Vagina (tissue), 2 donors: ENCODE measurements at regions not wholly inside any gene's neighbourhood (a gene's known extent, or its start where the extent isn't known, plus 50 kb on each side); places are given as distances from the start of the nearest gene placed in this dataset.

Source experiments
- DNase-seq, 2 donors: peaks; one replicate each; pipeline ENCODE4 v3.0.0-alpha.2; 2017; ENCODE audit errors: extremely low spot score in 2 of 2
- H3K27ac ChIP-seq: fragments of 200-600 bp; sonication (generic); one replicate; pipeline ENCODE4 v1.5.1; 2019
- H3K27me3 ChIP-seq: fragments of 200-600 bp; sonication (generic); one replicate; pipeline ENCODE4 v1.5.1; 2019
- H3K36me3 ChIP-seq, 2 donors: fragments of 200-600 bp; sonication (generic); one replicate each; pipeline ENCODE4 v1.5.1; 2017 to 2019
- H3K4me1 ChIP-seq: fragments of 200-600 bp; sonication (generic); one replicate; pipeline ENCODE4 v1.5.1; 2019
- H3K4me3 ChIP-seq, 2 donors: fragments of 200-600 bp; sonication (generic); 1 replicate in 1 of 2; 2 replicates in 1 of 2; pipeline ENCODE4 v1.5.1; 2016 to 2019
- H3K9me3 ChIP-seq: fragments of 200-600 bp; sonication (generic); one replicate; pipeline ENCODE4 v1.5.1; 2019
- POLR2A ChIP-seq, 2 donors: fragments of 450-650 bp; IDR thresholded peaks; one replicate each; pipeline ENCODE4 v1.6.1; 2017; ENCODE audit warnings: antibody characterized with exemption in 2 of 2, mild to moderate bottlenecking in 2 of 2, moderate library complexity in 2 of 2
- POLR2AphosphoS5 ChIP-seq, 2 donors: sonication (generic); formaldehyde crosslinking; IDR thresholded peaks; one replicate each; pipeline ENCODE4 v1.9.0; 2017; ENCODE audit warnings: antibody characterized with exemption in 2 of 2, mild to moderate bottlenecking in 2 of 2, low read depth in 1 of 2; ENCODE audit not compliant: insufficient read depth in 1 of 2
- intact Hi-C: fragments of 100-400 bp; cut with DNase I; formaldehyde crosslinking; loops from one replicate; pipeline ENCODE4 v1.15.1; 2023
- TF ChIP-seq, protein P1 (sequence below), 3 experiments: fragments of 450-650 bp in 2 of 3; fragments of 200-600 bp in 1 of 3; sonication (generic) in 1 of 3; IDR thresholded peaks; one replicate each; pipeline ENCODE4 v1.5.1; 2017 to 2019; ENCODE audit warnings: antibody characterized with exemption in 3 of 3, mild to moderate bottlenecking in 2 of 3, moderate library complexity in 2 of 3

GRCh38 chr20:62576815-62577489, 65.4 kb upstream of the SLCO4A1 start:
- Histone ChIP-seq H3K27me3 (peaks cover 5% of the 10 kb centered on the region), H3K4me1 (peaks cover 6% of the 10 kb centered on the region)

DNA sequence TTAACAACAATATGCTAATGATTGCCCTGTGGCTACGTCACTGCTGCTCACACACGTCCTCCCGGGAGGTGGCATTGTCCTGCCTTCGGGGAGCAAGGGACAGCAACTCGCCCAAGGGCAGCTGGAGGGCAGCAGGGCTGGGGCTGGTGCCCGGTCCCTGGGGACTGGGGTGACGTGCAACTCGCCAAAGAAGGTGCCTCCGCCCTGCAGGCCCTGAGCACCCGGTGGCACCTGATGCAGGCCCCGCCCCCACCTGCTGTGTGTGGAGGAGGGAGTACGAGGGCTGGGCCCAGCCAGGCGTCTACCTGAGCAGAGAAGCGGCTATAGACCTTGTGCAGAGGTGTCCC, 64.8 kb upstream of the SLCO4A1 start:
- H3K27ac ChIP-seq = no peak overlapping the region
- no peaks in the 10 kb centered on the region for H3K9me3 ChIP-seq
- no peaks in the 10 kb centered on the region for H3K36me3 ChIP-seq
- DNase-seq = no peak
- no peak for TF ChIP-seq POLR2A (IDR thresholded peaks at IDR 0.05)
- TF ChIP-seq, protein P1, sequence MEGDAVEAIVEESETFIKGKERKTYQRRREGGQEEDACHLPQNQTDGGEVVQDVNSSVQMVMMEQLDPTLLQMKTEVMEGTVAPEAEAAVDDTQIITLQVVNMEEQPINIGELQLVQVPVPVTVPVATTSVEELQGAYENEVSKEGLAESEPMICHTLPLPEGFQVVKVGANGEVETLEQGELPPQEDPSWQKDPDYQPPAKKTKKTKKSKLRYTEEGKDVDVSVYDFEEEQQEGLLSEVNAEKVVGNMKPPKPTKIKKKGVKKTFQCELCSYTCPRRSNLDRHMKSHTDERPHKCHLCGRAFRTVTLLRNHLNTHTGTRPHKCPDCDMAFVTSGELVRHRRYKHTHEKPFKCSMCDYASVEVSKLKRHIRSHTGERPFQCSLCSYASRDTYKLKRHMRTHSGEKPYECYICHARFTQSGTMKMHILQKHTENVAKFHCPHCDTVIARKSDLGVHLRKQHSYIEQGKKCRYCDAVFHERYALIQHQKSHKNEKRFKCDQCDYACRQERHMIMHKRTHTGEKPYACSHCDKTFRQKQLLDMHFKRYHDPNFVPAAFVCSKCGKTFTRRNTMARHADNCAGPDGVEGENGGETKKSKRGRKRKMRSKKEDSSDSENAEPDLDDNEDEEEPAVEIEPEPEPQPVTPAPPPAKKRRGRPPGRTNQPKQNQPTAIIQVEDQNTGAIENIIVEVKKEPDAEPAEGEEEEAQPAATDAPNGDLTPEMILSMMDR (IDR thresholded peaks at IDR 0.05) = no peak
- no peak for TF ChIP-seq POLR2AphosphoS5 (IDR thresholded peaks at IDR 0.05; ENCODE audit: insufficient read depth in 1 of 2, low read depth in 1 of 2)
- H3K4me3 ChIP-seq = no peak overlapping the region
- H3K27me3 ChIP-seq = peaks cover 5% of the 10 kb centered on the region
- intact Hi-C loops = no loop called here
- H3K4me1 ChIP-seq = peaks cover 11% of the 10 kb centered on the region

More at GRCh38 chr20:62576815-62577489, 65.4 kb upstream of the SLCO4A1 start:
- H3K4me3 ChIP-seq = no peak overlapping the region
- TF ChIP-seq, protein P1 (IDR thresholded peaks at IDR 0.05) = no peak
- H3K27ac ChIP-seq = no peak overlapping the region
- no peak for DNase-seq
- intact Hi-C loops = no loop called here
- H3K36me3 ChIP-seq = no peaks in the 10 kb centered on the region
- no peaks in the 10 kb centered on the region for H3K9me3 ChIP-seq

DNA sequence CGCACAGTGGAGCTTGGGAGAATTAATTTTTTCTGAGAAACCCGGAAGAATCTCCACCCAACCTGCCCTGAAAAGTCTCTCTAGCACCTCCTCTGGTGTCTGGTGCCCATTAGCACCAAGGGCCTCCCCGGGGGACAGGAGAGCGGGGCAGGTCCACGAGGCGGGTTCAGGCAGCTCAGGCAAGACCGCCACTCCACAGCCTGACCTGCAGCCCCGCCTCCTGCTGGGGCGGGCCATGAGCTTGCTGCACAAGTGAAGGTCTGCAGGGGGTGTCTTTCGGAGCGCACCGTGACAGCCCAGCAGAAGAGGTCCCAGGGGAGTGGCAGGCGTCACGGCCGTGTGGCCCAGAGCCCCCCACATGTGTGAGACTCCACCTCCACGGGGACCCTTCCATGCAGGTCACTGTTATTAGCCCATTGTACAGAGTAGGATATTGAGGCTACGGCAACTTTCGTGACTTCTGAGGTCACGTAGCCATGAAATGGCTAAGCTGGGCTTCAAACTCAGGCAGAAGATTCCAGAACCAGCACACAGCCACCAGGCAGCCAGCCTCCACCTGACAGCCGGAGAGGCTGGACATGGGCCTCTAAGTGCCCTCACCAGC, 63.9 kb upstream of the SLCO4A1 start:
- no peaks in the 10 kb centered on the region for H3K36me3 ChIP-seq
- H3K4me3 ChIP-seq = no peak overlapping the region
- H3K27me3 ChIP-seq = peaks cover 5% of the 10 kb centered on the region
- no peaks in the 10 kb centered on the region for H3K9me3 ChIP-seq
- H3K4me1 ChIP-seq = peaks cover 12% of the 10 kb centered on the region
- H3K27ac ChIP-seq = no peak overlapping the region
- DNase-seq = no peak
- TF ChIP-seq POLR2AphosphoS5 (IDR thresholded peaks at IDR 0.05; ENCODE audit: insufficient read depth in 1 of 2, low read depth in 1 of 2) (no peak), POLR2A (IDR thresholded peaks at IDR 0.05) (no peak)
- TF ChIP-seq, protein P1 (IDR thresholded peaks at IDR 0.05) = no peak
- intact Hi-C loops = no loop called here

DNA sequence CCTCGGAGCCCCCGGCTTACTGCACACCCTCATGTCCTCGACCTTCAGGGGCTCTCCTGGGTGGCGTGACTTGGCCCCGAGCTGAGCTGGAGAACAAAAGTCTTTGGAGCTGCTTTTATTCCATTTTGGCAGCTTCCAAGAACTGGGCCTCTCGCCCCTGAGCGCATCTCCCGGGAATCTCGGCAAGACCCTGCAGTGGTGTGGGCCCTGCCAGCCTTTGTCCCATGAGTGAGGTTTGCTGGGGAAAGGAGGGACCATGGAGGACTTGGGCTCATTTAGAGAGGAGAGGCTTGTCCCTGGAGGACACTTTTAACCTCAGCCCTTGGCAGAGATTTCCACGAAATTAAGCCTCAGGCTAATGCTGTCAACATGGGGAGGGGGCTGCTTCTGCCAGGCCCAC, 62.3 kb upstream of the SLCO4A1 start:
- peaks cover 12% of the 10 kb centered on the region for H3K4me1 ChIP-seq
- peaks cover 5% of the 10 kb centered on the region for H3K27me3 ChIP-seq
- H3K36me3 ChIP-seq = no peaks in the 10 kb centered on the region
- no peak for TF ChIP-seq POLR2A (IDR thresholded peaks at IDR 0.05)
- no peak for TF ChIP-seq POLR2AphosphoS5 (IDR thresholded peaks at IDR 0.05; ENCODE audit: insufficient read depth in 1 of 2, low read depth in 1 of 2)
- TF ChIP-seq, protein P1 (IDR thresholded peaks at IDR 0.05) = no peak
- no peaks in the 10 kb centered on the region for H3K9me3 ChIP-seq
- intact Hi-C loops = no loop called here
- H3K4me3 ChIP-seq = no peak overlapping the region
- DNase-seq = no peak
- no peak overlapping the region for H3K27ac ChIP-seq

DNA sequence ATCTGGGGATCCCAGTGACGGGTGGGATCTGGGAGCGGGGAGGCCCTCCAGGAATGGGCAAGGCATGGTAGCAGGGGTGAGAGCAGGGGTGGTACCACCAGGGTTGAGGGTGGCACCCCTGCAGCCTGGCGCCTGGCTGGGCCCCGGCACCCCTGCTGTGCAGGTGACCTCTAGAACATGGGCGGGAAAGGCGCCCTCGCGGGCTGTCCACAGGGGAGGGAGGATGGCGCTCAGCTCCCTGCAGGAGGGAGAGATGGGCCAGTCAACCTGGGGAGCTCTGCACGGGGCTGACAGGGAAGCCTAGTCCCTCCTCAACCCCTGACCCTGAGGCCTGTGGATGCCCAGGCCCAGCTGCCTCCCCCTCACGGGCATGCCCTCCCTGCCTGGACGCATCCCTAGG, 61.6 kb upstream of the SLCO4A1 start:
- H3K4me1 ChIP-seq = peaks cover 12% of the 10 kb centered on the region
- no peaks in the 10 kb centered on the region for H3K9me3 ChIP-seq
- peaks cover 5% of the 10 kb centered on the region for H3K27me3 ChIP-seq
- no peak overlapping the region for H3K4me3 ChIP-seq
- intact Hi-C loops = no loop called here
- no peak for DNase-seq
- H3K36me3 ChIP-seq = no peaks in the 10 kb centered on the region
- TF ChIP-seq, protein P1 (IDR thresholded peaks at IDR 0.05) = no peak
- TF ChIP-seq POLR2A (IDR thresholded peaks at IDR 0.05) (no peak), POLR2AphosphoS5 (IDR thresholded peaks at IDR 0.05; ENCODE audit: insufficient read depth in 1 of 2, low read depth in 1 of 2) (no peak)
- H3K27ac ChIP-seq = no peak overlapping the region
